LNCAP (cell line): ENCODE measurements at regions not wholly inside any gene's neighbourhood (a gene's known extent, or its start where the extent isn't known, plus 50 kb on each side); places are given as distances from the start of the nearest gene placed in this dataset.

Experiments used
- CTCF ChIP-seq: fragments of 450-650 bp; IDR thresholded peaks from 2 replicates; pipeline ENCODE4 v1.5.1; 2017; ENCODE audit warnings: mild to moderate bottlenecking

GRCh38 chr1:221910222-221910621 is 168.3 kb upstream of the DUSP10 start:
- TF ChIP-seq CTCF, result no peak

- TF ChIP-seq CTCF, result no peak
Measured at GRCh38 chr1:221908573-221908972, 166.7 kb upstream of the DUSP10 start.

- no peak for TF ChIP-seq CTCF
Measured at GRCh38 chr1:221907166-221907932, 165.5 kb upstream of the DUSP10 start.

- TF ChIP-seq CTCF, result no peak
Measured at GRCh38 chr1:221905802-221906201, 163.9 kb upstream of the DUSP10 start.

- no peak for TF ChIP-seq CTCF
Measured at GRCh38 chr1:221904319-221904718, 162.4 kb upstream of the DUSP10 start.

- no peak for TF ChIP-seq CTCF
Measured at GRCh38 chr1:221903594-221903993, 161.7 kb upstream of the DUSP10 start.

- no peak for TF ChIP-seq CTCF
Measured at GRCh38 chr1:221902961-221903360, 161.1 kb upstream of the DUSP10 start.

- no peak for TF ChIP-seq CTCF
Measured at GRCh38 chr1:221900678-221901077, 158.8 kb upstream of the DUSP10 start.
